Anterior cingulate cortex (tissue), 58 donors: ENCODE measurements at regions not wholly inside any gene's neighbourhood (a gene's known extent, or its start where the extent isn't known, plus 50 kb on each side); places are given as distances from the start of the nearest gene placed in this dataset.
A peak's percentile ranks its signal among the peaks of the same experiment; 100 is the strongest.
"Not testable (repeated sequence)": the region's sequence is repeated elsewhere in the genome, so short reads cannot be mapped to it uniquely, and the experiment has no call there.

Experiments
- DNase-seq, 58 donors: peaks; one replicate each; lab custom pipeline; 2025; lab: John Stamatoyannopoulos, UW

DNA sequence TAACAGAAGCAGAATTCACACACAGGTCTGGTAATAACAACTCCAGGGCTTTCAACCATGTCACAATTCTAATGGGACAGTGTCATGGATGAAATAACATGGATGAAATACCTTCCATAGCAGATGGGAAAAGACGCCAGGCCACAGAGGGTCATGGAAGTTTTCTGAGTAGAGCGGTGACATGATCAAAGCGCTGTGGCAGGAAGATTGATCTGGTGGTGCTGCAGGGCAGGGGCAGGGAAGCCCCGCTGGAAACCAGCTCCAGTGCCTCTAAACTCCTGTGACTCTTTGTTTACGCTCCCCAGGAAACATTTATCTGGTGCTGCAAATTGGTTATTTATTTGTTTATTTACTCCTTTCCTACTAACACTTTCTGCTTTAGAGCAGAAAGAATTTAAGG is 108.3 kb upstream of the HMGA2 start:
- DNase-seq, result no peak

DNA sequence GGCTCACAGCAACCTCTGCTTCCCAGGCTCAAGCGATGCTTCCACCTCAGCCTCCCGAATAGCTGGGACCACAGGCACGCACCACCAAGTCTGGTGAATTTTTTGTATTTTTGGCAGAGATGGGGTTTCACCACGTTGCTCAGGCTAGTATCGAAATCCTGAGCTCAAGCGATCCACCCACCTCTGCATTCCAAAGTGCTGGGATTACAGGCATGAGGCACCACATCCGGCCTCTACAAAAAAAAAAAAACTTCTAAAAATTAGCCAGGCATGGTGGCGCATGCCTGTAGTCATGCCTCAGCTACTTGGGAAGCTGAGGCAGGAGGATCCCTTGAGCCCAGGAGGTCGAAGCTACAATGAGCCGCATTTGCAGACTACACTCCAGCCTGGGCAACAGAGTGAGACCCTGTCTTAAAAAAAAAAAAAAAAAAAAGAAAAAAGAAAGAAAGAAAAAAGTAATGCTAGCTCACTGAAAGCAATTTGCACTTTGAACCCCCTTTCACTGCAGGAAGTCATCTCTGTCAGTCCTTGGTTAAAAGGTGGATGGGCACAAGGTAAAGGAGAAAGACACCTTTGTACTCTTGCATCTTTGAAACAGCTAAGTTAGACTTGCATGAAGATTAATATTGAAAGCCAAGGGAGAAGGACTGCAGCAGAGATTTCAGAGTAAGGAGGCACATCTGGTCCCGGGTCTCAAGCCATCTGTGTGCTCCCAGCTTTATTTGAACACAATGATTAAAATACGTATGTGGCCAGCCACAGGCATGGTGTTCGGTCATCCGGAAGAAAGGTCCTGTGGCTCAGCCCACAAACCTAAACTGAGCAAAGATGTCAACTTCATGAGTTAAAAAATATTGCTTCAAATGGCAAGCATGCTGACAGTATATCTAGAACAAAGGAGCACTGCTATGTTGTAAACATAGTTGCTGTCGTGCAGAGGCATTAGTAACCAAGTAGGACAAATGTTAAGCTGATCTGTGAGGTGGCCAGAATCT is 103.8 kb upstream of the HMGA2 start:
- no peak for DNase-seq

DNA sequence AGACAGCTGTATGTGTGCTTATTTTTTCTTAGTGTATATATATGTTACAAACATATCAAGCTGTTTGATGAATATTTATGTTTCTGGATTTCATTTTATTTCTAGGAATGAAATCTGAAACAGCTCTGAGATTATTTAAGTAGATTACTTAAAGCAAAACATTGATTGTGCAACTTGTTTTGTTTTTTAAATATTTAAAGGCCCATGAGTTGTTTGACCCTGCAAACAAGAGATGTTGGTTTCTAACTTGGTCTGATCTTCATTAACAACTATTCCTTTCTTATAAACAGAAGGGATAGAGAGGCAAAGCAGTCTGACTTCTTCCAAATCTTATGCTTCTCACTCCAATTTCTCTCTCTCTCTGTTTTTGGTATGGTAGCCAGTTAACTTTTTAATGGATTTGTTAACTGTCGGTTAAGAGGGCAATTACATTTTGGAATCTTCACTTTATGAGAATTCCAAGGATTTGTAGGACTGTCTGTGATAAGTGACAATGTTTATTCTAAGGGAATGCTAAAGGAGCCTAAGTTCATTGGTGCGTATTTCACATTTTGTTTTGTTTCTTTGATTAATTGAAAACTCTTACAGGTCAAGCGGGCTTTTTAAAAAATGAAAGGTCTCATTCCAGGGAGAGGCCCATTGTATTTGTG is 102.6 kb upstream of the HMGA2 start:
- no peak for DNase-seq

DNA sequence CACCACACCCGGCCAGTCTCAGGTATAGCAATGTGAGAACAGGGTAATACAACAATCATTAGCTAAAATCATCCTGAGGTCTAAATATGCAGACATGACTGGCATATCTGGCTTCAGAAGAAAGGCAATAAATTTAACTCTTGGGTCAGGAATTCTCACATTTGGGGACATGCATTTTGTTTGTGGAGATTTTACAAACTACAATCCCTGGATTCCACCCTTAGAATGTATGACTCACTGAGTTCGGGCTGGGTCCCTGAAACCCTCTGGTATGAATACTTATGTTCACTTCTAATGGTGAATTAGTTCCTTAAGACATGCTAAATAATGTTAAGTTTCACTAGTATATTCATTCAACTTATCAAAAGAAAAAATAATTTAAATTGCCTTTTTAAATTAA is 98.9 kb upstream of the HMGA2 start:
- DNase-seq, result no peak

DNA sequence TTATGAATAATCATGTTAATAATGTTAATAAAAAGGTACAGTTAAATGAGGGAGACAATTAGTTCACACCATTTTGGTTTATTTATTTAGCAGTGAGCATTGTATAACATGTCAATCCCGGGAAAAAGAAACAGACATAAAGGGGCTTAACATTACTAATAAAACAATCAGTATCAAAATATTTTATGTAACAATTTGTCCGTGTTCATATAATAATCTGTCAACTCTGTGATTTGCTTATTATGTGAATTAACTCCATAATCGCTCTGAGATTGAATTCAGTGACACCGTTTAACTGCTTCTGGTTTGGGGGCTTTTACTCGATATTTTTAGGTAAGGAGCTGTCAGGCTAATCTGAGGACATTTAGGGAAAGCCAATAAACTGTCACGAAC is 95.8 kb upstream of the HMGA2 start:
- no peak for DNase-seq

DNA sequence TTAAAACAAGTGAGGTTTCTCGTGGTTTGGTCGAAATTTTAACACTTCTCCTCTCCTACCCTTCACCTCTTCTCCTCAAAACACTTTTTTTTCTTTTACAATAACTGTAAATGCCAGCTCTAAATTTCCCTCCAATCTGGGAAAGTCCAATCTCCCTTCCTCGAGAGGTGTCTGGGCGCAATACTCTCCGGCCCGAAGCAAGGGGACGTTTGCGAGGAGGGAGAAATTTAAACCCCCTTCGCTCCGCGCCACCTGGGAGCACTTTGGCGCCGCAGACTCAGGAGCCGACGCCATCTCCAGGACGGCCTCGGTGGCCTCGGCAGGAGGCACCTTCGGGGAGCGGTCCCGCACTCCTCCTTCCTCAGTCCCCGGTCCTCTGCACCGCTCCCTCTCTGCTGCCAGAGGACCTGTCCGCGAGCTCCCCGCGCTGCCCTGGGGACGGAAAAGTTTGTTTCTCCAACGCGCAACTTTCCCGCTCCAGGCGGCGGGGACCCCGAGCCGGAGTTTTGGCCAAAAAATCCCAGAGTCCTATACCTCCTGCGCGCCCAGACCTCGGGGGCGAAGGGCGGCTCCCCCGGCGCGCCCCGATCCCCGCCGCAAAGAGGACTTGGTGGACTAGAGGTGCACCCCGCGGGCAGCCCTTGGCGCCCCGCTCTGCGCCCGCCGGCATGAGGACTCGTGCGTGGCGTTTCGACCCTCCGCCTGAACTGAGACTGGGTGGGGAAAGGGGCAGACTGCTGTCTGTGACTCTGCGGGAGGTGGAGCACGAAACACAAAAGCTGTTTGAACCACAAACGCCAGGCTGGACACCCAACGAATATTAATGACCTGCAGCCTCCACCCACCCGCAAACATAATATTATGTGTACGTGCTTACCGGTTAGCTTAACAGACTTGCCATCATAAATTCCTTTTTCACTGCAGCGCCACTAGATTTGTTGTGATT is 95.2 kb upstream of the HMGA2 start:
- no peak for DNase-seq

DNA sequence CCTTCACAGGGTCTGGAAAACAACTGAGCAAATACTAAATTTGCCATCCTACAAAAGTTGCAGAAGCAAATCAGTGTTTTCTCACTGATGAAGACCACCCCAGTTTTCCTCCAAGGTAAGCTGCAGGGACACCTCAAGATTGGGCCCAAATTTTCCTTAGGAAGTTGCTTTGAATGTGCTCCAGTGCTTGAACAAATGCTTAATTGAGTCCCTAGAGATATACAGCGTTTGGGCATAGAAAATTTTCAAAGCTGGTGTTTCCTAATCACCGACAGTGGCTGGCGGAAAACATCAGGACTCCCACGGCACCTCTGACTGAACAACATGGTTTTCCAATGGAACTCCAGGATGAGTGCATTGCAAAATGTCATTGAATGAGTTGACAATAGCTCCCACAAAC is 92.5 kb upstream of the HMGA2 start:
- no peak for DNase-seq

DNA sequence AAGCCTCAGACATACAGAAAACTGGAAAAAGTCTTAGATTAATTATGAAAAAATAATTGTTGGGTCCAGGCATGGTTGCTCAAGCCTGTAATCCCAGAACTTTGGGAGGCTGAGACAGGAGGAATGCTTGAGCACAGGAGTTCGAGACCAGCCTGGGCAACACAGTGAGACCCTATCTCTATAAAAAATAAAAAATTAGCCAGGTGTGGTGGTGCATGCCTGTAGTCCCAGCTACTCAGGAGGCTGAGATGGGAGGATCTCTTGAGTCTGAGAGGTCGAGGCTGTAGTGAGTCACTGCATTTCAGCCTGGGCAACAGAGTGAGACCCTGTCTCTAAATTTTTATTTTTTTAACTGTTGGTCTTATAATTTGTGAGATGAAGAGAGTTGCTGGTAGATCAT is 90.6 kb upstream of the HMGA2 start:
- DNase-seq, result not testable (repeated sequence)

DNA sequence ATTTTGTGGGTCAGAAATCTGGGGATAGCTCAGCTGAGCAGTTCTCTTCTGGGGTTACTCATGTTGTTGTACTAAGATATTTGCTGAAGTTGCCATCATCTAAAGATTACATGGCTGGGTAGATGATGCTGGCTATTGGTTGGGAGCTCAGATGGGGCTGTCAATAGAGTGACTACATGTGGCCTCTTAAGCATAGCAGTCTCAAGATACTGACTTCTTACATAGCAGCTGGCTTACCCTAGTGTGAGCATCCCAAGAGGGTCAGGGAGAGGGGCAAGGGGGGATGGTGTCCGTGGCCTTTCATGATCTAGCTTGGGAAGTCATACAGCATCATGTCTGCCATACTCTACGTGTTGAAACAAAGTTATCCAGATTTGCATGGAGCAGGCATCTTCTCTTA is 90.1 kb upstream of the HMGA2 start:
- DNase-seq, result no peak

DNA sequence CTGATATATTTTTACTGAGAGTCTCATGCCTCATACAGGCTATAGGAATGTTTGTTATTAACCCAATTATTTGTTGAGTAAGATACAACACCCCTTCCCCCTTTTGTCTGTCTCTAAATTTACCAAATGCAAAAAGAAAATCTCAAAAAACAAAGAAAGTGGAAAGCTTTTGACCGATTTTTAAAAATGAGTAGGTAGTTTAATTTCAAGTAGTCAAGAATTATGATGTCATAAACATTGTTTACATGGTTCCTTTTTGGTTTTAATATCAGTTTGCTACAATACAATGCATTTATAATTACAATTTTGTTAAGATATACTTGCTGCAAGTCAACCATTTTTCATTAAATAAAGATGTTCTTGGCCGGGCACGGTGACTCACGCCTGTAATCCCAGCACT is 84.7 kb upstream of the HMGA2 start:
- DNase-seq, result no peak

DNA sequence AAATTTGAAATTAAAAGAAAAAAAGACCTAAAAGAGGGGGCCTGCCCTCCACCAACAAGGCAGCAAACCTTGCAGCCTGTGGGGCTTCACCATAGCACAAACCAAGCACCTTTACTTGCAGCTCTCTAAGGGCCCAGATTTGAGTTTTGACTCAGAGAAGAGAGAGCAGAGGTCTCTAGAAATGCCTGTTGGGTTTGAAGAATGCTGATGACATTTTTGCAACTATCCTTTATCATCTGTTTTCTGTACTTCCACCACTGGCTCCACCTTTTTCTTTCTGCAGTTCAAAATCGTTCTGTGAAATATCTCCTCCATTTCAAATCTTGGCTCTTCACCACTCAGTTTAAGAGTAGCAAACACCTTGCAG is 83.8 kb upstream of the HMGA2 start:
- DNase-seq, result no peak

DNA sequence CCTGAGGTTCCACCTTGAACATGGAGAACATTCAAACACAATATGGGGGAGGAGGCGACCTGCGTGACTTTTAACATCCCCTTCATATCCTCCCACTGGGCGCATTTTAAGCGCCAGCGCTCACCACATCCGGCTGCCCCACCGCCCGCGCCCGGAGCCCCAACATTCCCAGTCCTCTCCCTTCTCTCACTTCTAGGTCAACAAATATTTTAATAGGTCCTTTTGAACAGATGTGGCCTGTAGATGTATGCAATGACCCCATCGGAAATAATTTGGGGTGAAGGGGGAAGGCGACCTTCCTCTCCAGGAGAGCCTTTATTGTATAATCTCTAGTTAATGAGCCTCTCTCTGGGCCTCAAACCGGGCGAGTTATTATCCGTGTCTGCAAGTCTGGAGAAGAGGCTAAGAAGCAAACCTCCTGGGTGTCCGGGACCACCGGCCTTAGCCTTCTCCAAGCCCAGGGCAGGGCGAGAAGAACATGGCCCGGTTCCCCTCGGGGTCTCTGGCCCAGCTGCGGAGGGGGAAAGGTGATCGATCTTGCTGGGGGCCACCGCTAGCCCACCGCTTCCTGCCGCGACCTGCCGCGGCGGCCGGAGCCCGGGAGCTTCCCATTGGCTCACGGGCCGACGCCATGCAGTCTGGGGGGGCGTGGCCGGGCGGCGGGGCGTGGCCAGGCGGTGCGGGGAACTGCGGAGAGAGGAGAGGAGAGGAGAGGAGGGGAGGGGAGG is 83.2 kb upstream of the HMGA2 start:
- DNase-seq, result peak in 42 of 58 donors; percentile 5 to 68 (median 30)

DNA sequence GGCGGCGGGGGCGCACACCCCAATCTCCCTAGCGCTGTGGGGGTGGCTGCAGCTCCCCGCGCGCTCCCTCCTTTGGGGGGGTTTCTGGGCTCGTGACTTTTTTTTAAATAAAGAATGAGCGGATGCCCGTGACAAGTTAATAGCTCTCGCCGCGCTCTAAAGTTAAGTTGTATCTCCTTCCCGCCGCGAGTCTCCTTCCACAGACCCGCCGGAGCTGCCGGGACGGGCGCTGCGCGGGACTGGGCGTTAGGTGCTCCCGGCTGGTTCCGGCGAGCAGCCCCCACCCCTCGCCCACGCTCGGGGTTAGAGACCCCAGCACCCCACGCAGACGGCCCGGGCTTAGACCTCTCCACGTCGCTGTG is 82.6 kb upstream of the HMGA2 start:
- DNase-seq, result peak in 2 of 58 donors; percentile 20 to 25

DNA sequence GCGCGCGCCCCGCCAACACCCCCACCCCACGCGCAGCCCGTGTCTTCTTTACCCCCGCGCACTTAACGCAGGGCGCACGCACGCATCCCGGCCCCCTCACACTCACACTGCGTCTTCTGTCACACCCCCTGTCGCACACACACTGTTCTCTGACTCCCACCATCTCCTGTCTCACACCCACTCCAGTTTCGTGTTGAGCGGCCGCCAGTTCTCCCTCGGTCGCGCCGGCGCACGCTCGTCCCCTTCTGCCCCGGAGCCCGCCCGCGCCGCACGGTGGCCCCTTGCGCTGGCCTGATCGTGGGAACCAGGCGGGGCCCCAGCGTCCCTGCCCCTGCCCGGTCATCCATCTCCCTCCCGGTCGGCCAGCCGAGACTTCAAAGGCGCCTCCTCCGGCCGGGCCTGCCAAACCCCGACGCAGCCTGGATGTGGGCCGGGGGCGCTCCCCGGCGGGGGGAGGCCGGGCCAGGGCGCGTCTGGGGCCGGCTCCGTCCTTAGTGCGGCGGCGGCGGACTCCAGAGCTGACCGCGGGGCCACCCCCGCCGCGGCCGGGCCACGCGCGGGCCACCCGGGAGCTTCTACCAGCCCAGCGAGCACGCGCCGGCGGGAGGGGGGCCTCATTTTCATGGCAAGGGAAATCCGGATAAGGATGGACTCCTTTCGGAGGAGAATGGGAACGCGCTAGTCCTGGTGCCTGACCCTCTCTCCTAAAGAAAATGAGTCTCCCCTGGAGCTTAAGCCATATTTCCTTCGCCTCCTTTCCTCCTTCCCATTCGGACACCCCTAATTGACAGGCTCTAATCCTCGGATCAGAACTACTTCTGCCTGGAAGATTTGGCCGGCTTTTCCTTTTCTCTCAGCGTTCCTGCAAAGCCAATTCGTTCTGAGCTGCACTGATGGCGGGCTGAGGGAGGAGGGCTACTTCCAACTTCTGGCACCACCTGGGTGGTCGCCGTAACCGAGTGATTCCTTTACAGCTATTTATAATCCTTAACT is 82.0 kb upstream of the HMGA2 start:
- DNase-seq, result peak in 24 of 58 donors; percentile 1 to 52 (median 14)

DNA sequence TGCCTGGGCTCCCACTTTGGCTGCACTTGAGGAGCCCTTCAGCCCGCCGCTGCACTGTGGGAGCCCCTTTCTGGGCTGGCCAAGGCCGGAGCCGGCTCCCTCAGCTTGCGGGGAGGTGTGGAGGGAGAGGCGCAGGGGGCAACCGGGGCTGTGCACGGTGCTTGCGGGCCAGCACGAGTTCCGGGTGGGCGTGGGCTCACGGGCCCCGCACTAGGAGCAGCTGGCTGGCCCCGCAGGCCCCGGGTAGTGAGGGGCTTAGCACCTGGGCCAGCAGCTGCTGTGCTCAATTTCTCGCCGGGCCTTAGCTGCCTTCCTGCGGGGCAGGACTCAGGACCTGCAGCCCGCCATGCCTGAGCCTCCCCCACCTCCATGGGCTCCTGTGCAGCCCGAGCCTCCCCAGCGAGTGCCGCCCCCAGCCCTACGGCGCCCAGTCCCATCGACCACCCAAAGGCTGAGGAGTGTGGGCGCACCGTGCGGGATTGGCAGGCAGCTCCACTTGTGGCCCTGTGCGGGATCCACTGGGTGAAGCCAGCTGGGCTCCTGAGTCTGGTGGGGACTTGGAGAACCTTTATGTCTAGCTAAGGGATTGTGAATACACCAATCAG is 79.9 kb upstream of the HMGA2 start:
- not testable (repeated sequence) for DNase-seq

DNA sequence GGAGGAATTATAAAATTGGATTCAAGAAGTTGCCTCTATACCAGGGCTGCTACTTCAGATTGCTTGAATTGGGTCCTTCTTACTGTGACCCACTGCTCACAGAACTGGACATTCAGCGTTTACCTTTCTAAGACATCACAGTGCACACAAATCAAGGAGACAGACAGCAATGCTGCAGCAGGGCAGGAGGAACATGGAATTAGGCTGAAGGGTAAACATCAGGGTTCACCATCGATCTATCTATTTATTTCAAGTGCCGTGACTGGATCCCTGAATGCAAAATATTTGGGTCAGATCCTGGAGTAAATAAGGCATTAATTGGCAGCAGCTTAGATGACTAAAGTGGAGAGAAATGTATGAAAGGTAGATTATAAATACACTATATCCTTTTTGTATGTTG is 76.9 kb upstream of the HMGA2 start:
- no peak for DNase-seq

DNA sequence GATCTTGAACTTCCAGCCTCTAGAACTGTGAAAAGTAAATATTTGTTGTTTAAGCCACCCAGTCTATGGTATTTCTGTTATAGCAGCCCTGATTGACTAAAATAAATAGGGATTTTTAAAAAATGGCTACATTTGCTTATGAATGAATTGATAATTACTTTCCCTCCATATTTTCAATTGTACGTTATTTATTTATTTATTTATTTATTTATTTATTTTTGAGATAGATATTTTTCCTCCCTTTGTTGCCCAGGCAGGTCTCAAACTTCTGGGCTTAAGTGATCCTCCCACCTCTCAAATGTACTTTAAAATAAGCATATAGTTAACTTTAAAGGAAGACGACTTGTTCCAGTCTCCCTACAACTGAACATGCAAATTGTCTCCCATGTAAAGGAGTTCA is 76.0 kb upstream of the HMGA2 start:
- no peak for DNase-seq

DNA sequence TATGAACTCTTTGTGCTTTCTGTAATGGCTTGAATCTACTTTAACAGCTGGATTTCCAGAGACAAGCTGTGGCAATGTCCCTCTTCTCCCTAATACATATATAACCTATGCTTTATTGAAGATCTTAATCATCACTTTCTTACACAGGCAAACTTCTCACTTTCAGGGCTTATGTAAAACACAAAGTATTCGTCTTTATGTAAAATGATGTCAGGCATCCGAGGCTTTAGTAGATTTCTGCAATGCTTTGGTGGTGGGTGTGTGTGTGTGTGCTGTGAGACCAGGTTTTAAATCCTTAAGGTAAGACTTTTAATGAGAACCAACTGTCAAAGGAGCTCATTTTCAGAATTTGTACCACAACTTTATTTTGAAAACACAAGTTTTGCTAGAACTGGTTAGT is 70.0 kb upstream of the HMGA2 start:
- no peak for DNase-seq
